GM10266 (cell line): ENCODE measurements at regions not wholly inside any gene's neighbourhood (a gene's known extent, or its start where the extent isn't known, plus 50 kb on each side); places are given as distances from the start of the nearest gene placed in this dataset.
"Not testable (repeated sequence)": the region's sequence is repeated elsewhere in the genome, so short reads cannot be mapped to it uniquely, and the experiment has no call there.

Source experiments
- DNase-seq: peaks from one replicate; pipeline ENCODE4 v3.0.0; 2012; ENCODE audit errors: extremely low spot score
- TF ChIP-seq, protein P1 (sequence below): IDR thresholded peaks from 2 replicates; pipeline ENCODE4 v1.5.1; 2012; ENCODE audit warnings: mild to moderate bottlenecking, low read depth; ENCODE audit not compliant: control insufficient read depth, insufficient read depth; ENCODE audit errors: missing control alignments

- no peak for DNase-seq
- TF ChIP-seq, protein P1, sequence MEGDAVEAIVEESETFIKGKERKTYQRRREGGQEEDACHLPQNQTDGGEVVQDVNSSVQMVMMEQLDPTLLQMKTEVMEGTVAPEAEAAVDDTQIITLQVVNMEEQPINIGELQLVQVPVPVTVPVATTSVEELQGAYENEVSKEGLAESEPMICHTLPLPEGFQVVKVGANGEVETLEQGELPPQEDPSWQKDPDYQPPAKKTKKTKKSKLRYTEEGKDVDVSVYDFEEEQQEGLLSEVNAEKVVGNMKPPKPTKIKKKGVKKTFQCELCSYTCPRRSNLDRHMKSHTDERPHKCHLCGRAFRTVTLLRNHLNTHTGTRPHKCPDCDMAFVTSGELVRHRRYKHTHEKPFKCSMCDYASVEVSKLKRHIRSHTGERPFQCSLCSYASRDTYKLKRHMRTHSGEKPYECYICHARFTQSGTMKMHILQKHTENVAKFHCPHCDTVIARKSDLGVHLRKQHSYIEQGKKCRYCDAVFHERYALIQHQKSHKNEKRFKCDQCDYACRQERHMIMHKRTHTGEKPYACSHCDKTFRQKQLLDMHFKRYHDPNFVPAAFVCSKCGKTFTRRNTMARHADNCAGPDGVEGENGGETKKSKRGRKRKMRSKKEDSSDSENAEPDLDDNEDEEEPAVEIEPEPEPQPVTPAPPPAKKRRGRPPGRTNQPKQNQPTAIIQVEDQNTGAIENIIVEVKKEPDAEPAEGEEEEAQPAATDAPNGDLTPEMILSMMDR = no peak
Measured at GRCh38 chr2:106339609-106340008, 128.6 kb downstream of the RGPD3 start.

DNA sequence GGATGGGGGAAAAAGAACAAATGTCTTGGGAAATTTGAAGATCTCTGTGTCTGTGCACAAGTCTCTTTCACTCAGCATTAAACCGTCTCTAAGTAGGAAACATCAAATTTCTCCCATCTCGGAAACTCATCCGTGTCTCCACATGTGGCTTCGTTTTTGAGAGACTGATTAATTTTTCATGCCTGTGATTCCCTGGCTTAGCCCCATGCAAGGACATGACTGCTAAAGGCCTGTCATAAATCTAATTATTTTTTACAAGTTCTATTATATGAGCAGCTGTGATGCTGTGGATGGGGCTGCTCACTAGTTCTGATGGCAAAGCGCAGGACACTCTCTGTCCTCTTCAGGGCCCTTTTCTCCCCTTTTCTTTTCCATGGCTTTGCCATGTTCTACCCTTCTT, 129.1 kb downstream of the RGPD3 start:
- TF ChIP-seq, protein P1 = no peak
- no peak for DNase-seq

DNA sequence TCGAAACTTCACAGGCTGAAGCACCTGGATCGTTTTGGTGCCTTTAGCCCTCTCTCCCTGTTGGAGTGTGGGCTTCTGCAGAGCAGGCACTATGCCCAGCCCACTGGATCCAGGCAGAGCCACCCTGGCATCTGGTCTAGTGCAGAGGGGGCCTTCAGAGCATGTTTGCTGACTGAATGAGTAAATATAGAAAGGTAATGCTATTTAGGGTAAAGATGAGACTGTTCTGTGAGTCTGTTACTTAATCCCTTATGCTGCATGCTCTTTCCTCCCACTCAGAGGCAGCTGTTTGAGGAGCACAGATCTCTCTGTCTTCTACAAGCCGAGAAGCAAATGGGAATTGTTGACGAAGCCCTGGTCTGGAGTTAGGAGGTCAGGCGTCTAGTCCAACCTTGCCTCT, 130.2 kb downstream of the RGPD3 start:
- DNase-seq = no peak
- TF ChIP-seq, protein P1 = no peak

DNA sequence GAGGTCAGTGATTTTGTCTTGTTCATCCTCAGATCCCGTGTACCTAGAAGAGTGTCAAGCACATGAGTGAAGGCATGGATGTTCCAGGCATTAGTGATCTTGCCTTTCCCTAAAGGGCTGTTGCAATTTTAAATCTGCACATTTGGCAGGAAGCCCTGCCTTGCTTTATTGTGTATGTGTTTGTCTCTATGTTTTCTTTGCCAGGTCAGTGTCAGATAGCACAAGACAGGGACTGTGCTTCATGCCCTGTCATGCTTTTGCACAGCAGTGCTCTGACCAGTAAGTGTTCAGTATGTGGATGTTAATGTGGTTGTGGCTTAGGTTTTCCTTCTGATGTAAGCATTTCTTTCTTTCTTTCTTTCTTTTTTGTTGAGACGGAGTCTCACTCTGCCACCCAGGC, 131.5 kb downstream of the RGPD3 start:
- no peak for DNase-seq
- TF ChIP-seq, protein P1 = no peak

- TF ChIP-seq, protein P1 = no peak
- DNase-seq = no peak
Measured at GRCh38 chr2:106336108-106336507, 132.1 kb downstream of the RGPD3 start.

DNA sequence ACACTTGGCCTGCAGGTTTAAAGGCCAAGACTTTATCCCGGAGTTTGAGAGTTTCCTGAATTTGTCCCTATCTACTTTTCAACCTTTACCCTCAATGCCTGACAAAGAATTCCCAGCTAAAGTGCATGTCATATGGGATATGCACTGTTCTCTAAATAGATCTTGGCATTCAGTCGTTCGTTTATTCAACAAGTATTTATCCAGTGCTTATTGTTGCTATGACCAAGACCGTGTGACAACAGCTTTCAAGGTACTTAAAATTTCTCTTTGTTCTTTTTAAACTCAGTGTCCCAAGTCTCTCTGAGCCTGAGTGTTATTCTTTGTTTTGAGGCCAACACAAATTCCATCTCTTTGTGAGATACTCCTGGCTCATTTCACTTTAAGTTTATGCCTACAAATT, 133.4 kb downstream of the RGPD3 start:
- TF ChIP-seq, protein P1 = no peak
- DNase-seq = no peak

DNA sequence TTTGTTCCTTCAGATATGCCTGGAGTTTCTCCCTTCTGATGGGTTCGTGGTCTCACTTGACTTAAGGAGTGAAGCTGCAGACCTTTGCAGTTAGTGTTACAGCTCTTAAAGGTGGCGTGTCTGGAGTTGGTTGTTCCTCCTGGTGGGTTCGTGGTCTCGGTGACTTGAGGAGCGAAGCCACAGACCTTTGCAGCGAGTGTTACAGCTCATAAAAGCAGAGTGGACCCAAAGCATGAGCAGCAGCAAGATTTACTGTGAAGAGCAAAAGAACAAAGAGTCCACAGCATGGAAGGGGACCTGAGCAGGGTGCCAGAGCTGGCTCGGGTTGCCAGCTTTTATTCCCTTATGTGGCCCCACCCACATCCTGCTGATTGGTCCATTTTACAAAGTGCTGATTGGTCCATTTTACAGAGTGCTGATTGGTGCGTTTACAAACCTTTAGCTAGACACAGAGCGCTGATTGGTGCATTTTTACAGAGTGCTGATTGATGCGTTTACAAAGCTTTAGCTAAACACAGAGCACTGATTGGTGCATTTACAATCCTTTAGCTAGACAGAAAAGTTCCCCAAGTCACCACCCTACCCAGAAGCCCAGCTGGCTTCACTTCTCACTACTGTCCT, 134.8 kb downstream of the RGPD3 start:
- not testable (repeated sequence) for DNase-seq

- DNase-seq = no peak
- TF ChIP-seq, protein P1 = no peak
Measured at GRCh38 chr2:106332054-106332453, 136.2 kb downstream of the RGPD3 start.

GRCh38 chr2:106330384-106331261, 136.5 kb upstream of the UXS1 start:
- DNase-seq = not testable (repeated sequence)
